BJ (cell line): ENCODE measurements at regions not wholly inside any gene's neighbourhood (a gene's known extent, or its start where the extent isn't known, plus 50 kb on each side); places are given as distances from the start of the nearest gene placed in this dataset.

Experiments
- CTCF ChIA-PET: fragments of 350-600 bp; formaldehyde crosslinking; extraction: SDS; loops from one replicate; lab custom pipeline; 2021; ENCODE audit warnings: antibody characterized with exemption, inconsistent platforms; lab: Yijun Ruan, JAX
- POLR2A ChIA-PET: fragments of 300-600 bp; sonication (Branson Sonifier 250); formaldehyde crosslinking; extraction: SDS; loops from one replicate; lab custom pipeline; 2021; ENCODE audit warnings: antibody characterized with exemption; lab: Charles Lee
- DNase-seq: peaks from one replicate; pipeline ENCODE4 v3.0.0-alpha.2; 2011; ENCODE audit warnings: low read depth
- H3K27me3 ChIP-seq: 2 replicates; pipeline ENCODE4 v1.6.0; 2011; ENCODE audit warnings: low read length; ENCODE audit not compliant: control insufficient read depth, insufficient read depth
- H3K36me3 ChIP-seq: 2 replicates; pipeline ENCODE4 v1.5.1; 2011; ENCODE audit warnings: low read length; ENCODE audit not compliant: control insufficient read depth, insufficient read depth
- H3K4me3 ChIP-seq: 2 replicates; pipeline ENCODE4 v1.5.1; 2011; ENCODE audit warnings: low read depth, mild to moderate bottlenecking, control low read depth, low read length
- CTCF ChIP-seq: IDR thresholded peaks from 2 replicates; pipeline ENCODE4 v1.5.1; 2011; ENCODE audit warnings: low read depth, mild to moderate bottlenecking, control low read depth, inconsistent platforms, low read length, moderate library complexity; ENCODE audit not compliant: insufficient read depth

DNA sequence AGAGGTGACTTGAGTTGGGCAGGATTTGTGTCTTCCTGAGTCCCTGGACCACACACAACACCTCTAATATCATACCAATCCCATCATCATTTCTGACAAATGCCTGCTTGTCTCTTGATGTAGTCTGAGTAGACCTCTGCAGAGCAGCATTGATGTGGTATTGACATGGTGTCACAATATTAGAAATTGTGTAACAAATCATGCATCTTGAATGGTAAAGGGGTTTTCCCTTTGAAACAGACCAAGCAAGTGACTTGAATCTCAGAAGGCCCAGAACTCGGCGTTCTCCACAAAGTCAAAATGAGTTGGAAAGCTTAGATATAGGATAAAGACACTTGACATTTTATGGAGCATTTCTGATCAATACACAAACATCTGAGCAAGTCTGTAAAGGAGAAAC is 72.7 kb upstream of the KIRREL1 start:
- H3K4me3 ChIP-seq: no peak overlapping the region
- no peaks in the 10 kb centered on the region for H3K36me3 ChIP-seq
- ChIA-PET POLR2A (no interaction called here), CTCF (interaction anchor here (0.7 kb wide), 1 partner anchor 59 kb away, joined by 3 read pairs; no protein-coding TSS in a partner anchor)
- no peaks in the 10 kb centered on the region for H3K27me3 ChIP-seq
- no peak for TF ChIP-seq CTCF
- DNase-seq: no peak

DNA sequence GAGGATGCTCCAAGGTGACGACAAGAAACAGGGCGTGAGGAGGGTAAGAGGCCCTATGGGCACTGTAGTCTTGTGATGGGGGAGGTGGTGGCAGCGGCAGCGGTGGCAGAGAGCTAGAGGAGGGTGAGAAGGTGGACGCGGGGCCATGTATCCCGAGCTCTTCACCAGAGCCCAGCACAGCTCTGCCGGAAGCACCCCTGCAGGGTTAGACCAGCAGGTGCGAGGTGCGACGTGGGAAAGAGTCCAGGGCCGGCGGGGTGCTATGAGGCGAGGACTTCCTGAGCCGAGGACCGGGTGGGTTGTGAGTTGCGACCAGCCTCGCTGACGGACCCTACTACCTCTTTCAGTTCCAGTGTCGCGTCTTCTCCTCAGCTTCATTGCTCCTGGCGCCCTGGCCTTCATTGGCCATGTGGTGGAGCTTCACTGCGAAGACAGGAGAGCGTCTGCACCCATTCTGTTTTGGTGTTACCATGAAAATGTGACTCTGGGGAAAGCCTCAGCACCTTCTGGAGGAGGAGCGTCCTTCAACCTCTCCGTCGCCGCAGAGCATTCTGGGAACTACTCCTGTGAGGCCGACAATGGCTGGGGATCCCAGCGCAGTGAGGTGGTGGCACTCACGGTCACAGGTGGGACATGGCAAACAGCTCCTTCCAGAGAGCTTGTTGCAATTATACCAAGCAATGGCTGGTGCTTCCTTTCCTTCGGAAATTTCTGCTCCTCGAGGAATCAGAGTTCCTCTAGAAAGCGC is 67.9 kb upstream of the KIRREL1 start:
- Histone ChIP-seq H3K27me3 (no peaks in the 10 kb centered on the region), H3K36me3 (no peaks in the 10 kb centered on the region), H3K4me3 (no peak overlapping the region)
- POLR2A ChIA-PET: no interaction called here
- CTCF ChIA-PET: interaction anchor here (0.6 to 0.9 kb wide), 4 partner anchors 9 to 769 kb away, joined by 3 read pairs; no protein-coding TSS in a partner anchor
- DNase-seq: no peak
- TF ChIP-seq CTCF: no peak

DNA sequence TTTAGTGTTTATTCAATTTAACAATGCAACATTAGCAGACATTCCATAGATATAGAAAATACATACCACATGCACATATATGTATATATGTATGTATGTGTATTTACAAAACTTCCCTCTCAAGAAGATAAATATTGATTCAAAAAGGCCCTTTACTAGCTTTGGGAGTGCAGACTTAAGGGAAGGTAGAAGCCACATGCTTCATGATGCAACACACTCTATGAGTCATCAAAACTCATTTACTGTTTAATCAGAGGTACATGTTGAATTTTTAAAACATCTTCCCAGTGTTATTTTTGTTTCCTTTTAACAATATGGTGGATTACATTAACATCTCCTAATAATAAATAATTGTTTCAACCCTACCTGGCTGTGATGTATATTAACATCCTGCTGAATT is 61.4 kb upstream of the KIRREL1 start:
- no peaks in the 10 kb centered on the region for H3K27me3 ChIP-seq
- ChIA-PET POLR2A (no interaction called here), CTCF (no interaction called here)
- no peak overlapping the region for H3K4me3 ChIP-seq
- DNase-seq: peak; percentile 1
- H3K36me3 ChIP-seq: no peaks in the 10 kb centered on the region
- no peak for TF ChIP-seq CTCF

GRCh38 chr1:157937744-157938143 is 55.7 kb upstream of the KIRREL1 start:
- TF ChIP-seq CTCF: no peak
- H3K36me3 ChIP-seq: no peaks in the 10 kb centered on the region
- DNase-seq: no peak
- ChIA-PET POLR2A (no interaction called here), CTCF (no interaction called here)
- H3K27me3 ChIP-seq: peaks cover 6% of the 10 kb centered on the region; the same call in 1 of the 2 replicates
- H3K4me3 ChIP-seq: no peak overlapping the region

DNA sequence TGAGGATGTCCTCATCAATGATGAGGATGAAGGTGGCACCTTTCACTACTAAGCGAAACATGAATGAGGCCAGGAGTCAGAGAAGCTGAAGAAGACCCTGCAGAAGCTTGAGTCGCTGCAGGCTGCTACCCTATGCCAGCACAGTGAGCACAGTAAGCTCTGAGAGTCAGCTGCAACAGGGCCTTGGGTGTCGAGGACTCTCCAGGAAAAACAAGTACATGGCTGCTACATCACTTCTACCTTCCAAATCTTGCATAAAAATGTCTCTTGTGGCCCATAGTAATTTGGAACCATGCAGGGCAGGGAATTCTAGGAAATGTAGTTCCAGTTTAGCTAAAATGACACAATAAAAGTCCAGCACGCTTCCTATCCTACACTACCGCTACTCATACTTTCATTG is 51.5 kb upstream of the KIRREL1 start:
- Histone ChIP-seq H3K36me3 (no peaks in the 10 kb centered on the region), H3K27me3 (peaks cover 6% of the 10 kb centered on the region; the same call in 1 of the 2 replicates), H3K4me3 (no peak overlapping the region)
- no peak for DNase-seq
- no peak for TF ChIP-seq CTCF
- POLR2A ChIA-PET: no interaction called here
- CTCF ChIA-PET: interaction anchor here (1.2 kb wide), 1 partner anchor 28 kb away, joined by 4 read pairs; no protein-coding TSS in a partner anchor
